HEK293 (cell line): ENCODE measurements at regions not wholly inside any gene's neighbourhood (a gene's known extent, or its start where the extent isn't known, plus 50 kb on each side); places are given as distances from the start of the nearest gene placed in this dataset.

Source experiments
- CTCF ChIA-PET: fragments of 350-600 bp; formaldehyde crosslinking; extraction: SDS; loops from one replicate; lab custom pipeline; 2021; ENCODE audit warnings: antibody characterized with exemption; lab: Yijun Ruan, JAX
- POLR2A ChIA-PET: fragments of 300-600 bp; formaldehyde crosslinking; extraction: SDS; loops from one replicate; lab custom pipeline; 2020; ENCODE audit warnings: antibody characterized with exemption, inconsistent platforms; lab: Yijun Ruan, JAX
- H3K27ac ChIP-seq: fragments of 200-500 bp; sonication (Bioruptor generic); 2 replicates; pipeline ENCODE4 v1.5.1; 2014; ENCODE audit warnings: low read depth, low read length, control low read depth, inconsistent platforms; ENCODE audit errors: extremely low read depth
- H3K36me3 ChIP-seq, 2 experiments: fragments of 200-500 bp in 1 of 2; sonication (Bioruptor generic) in 1 of 2; 1 replicate in 1 of 2; 2 replicates in 1 of 2; pipeline ENCODE4 v1.5.1; 2014 to 2017; ENCODE audit warnings: inconsistent platforms in 2 of 2, low read length in 2 of 2; ENCODE audit not compliant: control insufficient read depth in 2 of 2, insufficient read depth in 1 of 2
- H3K4me1 ChIP-seq: fragments of 200-500 bp; sonication (Bioruptor generic); 2 replicates; pipeline ENCODE4 v1.5.1; 2014; ENCODE audit warnings: mild to moderate bottlenecking, low read length, inconsistent platforms; ENCODE audit not compliant: control insufficient read depth, insufficient read depth
- H3K4me3 ChIP-seq: 2 replicates; pipeline ENCODE4 v1.5.1; 2011; ENCODE audit warnings: low read depth, mild to moderate bottlenecking, control low read depth, low read length, moderate library complexity
- H3K9me3 ChIP-seq: fragments of 200-500 bp; sonication (Bioruptor generic); 2 replicates; pipeline ENCODE4 v1.5.1; 2014; ENCODE audit warnings: low read depth, low read length, inconsistent platforms; ENCODE audit not compliant: control insufficient read depth, insufficient read depth
- BCL11B ChIP-seq: fragments of 450-650 bp; formaldehyde crosslinking; IDR thresholded peaks from 2 replicates; pipeline ENCODE4 v1.5.1; 2016; ENCODE audit warnings: low read depth, missing biosample characterization, missing genetic modification characterization
- CTCF ChIP-seq: fragments of 450-650 bp; formaldehyde crosslinking; IDR thresholded peaks from 2 replicates; pipeline ENCODE4 v1.5.1; 2016; ENCODE audit warnings: missing biosample characterization, missing genetic modification characterization
- ELK4 ChIP-seq: IDR thresholded peaks from 2 replicates; pipeline ENCODE4 v1.6.1; 2011; ENCODE audit warnings: mild to moderate bottlenecking, low read depth, low read length, borderline replicate concordance
- GLI2 ChIP-seq: fragments of 450-650 bp; formaldehyde crosslinking; IDR thresholded peaks from 2 replicates; pipeline ENCODE4; 2017; ENCODE audit warnings: missing biosample characterization, missing genetic modification characterization, low read depth, borderline replicate concordance
- SCRT2 ChIP-seq: fragments of 450-650 bp; formaldehyde crosslinking; IDR thresholded peaks from 2 replicates; pipeline ENCODE4 v1.5.1; 2016; ENCODE audit warnings: missing biosample characterization, missing genetic modification characterization
- YY2 ChIP-seq: fragments of 450-650 bp; formaldehyde crosslinking; IDR thresholded peaks from 2 replicates; pipeline ENCODE4 v1.5.1; 2016; ENCODE audit warnings: missing biosample characterization, missing genetic modification characterization
- ZBTB1 ChIP-seq: fragments of 450-650 bp; formaldehyde crosslinking; IDR thresholded peaks from 2 replicates; pipeline ENCODE4 v1.5.1; 2016; ENCODE audit warnings: missing biosample characterization, missing genetic modification characterization
- ZBTB26 ChIP-seq: fragments of 450-650 bp; formaldehyde crosslinking; optimal IDR thresholded peaks from 2 replicates; pipeline ENCODE3; 2016; ENCODE audit warnings: missing biosample characterization, mild to moderate bottlenecking, missing genetic modification characterization
- ZBTB48 ChIP-seq: fragments of 450-650 bp; formaldehyde crosslinking; IDR thresholded peaks from 2 replicates; pipeline ENCODE4 v1.5.1; 2016; ENCODE audit warnings: missing biosample characterization, missing genetic modification characterization
- ZBTB8A ChIP-seq: fragments of 450-650 bp; formaldehyde crosslinking; IDR thresholded peaks from 2 replicates; pipeline ENCODE4 v1.5.1; 2016; ENCODE audit warnings: missing biosample characterization, missing genetic modification characterization
- ZNF114 ChIP-seq: fragments of 450-650 bp; formaldehyde crosslinking; IDR thresholded peaks from 2 replicates; pipeline ENCODE4 v1.5.0; 2017; ENCODE audit warnings: missing biosample characterization, missing genetic modification characterization
- ZNF133 ChIP-seq: fragments of 450-650 bp; formaldehyde crosslinking; IDR thresholded peaks from 2 replicates; pipeline ENCODE4 v1.5.1; 2016; ENCODE audit warnings: missing biosample characterization, missing genetic modification characterization
- ZNF19 ChIP-seq: fragments of 450-650 bp; formaldehyde crosslinking; IDR thresholded peaks from 2 replicates; pipeline ENCODE4; 2016; ENCODE audit warnings: missing biosample characterization, missing genetic modification characterization, low read depth
- ZNF202 ChIP-seq: fragments of 450-650 bp; formaldehyde crosslinking; IDR thresholded peaks from 2 replicates; pipeline ENCODE4 v1.5.1; 2016; ENCODE audit warnings: missing biosample characterization, missing genetic modification characterization, borderline replicate concordance
- ZNF311 ChIP-seq: fragments of 450-650 bp; formaldehyde crosslinking; IDR thresholded peaks from 2 replicates; pipeline ENCODE4 v1.5.1; 2017; ENCODE audit warnings: missing biosample characterization, missing genetic modification characterization, borderline replicate concordance
- ZNF335 ChIP-seq: fragments of 450-650 bp; formaldehyde crosslinking; conservative IDR thresholded peaks from 2 replicates; pipeline ENCODE4 v1.5.1; 2016; ENCODE audit warnings: missing biosample characterization, missing genetic modification characterization
- ZNF391 ChIP-seq: fragments of 450-650 bp; formaldehyde crosslinking; IDR thresholded peaks from 2 replicates; pipeline ENCODE4 v1.5.1; 2016; ENCODE audit warnings: low read depth, missing biosample characterization, missing genetic modification characterization, borderline replicate concordance
- ZNF394 ChIP-seq: fragments of 450-650 bp; formaldehyde crosslinking; IDR thresholded peaks from 2 replicates; pipeline ENCODE4 v1.5.1; 2016; ENCODE audit warnings: missing biosample characterization, missing genetic modification characterization, mild to moderate bottlenecking, moderate library complexity, borderline replicate concordance
- ZNF398 ChIP-seq: fragments of 450-650 bp; formaldehyde crosslinking; IDR thresholded peaks from 2 replicates; pipeline ENCODE4 v1.5.1; 2017; ENCODE audit warnings: missing biosample characterization, missing genetic modification characterization
- ZNF404 ChIP-seq: fragments of 450-650 bp; formaldehyde crosslinking; IDR thresholded peaks from 2 replicates; pipeline ENCODE4 v1.5.1; 2017; ENCODE audit warnings: missing biosample characterization, missing genetic modification characterization
- ZNF449 ChIP-seq: fragments of 450-650 bp; formaldehyde crosslinking; IDR thresholded peaks from 2 replicates; pipeline ENCODE4 v1.5.1; 2017; ENCODE audit warnings: missing biosample characterization, mild to moderate bottlenecking, missing genetic modification characterization, moderate library complexity
- ZNF501 ChIP-seq: fragments of 450-650 bp; formaldehyde crosslinking; IDR thresholded peaks from 2 replicates; pipeline ENCODE4 v1.5.1; 2016; ENCODE audit warnings: missing biosample characterization, missing genetic modification characterization
- ZNF510 ChIP-seq: fragments of 450-650 bp; formaldehyde crosslinking; IDR thresholded peaks from 2 replicates; pipeline ENCODE4 v1.5.1; 2018; ENCODE audit warnings: mild to moderate bottlenecking, missing genetic modification characterization, missing biosample characterization; ENCODE audit not compliant: insufficient replicate concordance
- ZNF514 ChIP-seq: fragments of 450-650 bp; formaldehyde crosslinking; IDR thresholded peaks from 2 replicates; pipeline ENCODE4 v1.5.1; 2016; ENCODE audit warnings: missing biosample characterization, missing genetic modification characterization
- ZNF555 ChIP-seq: fragments of 450-650 bp; formaldehyde crosslinking; conservative IDR thresholded peaks from 2 replicates; pipeline ENCODE4 v1.5.1; 2017; ENCODE audit warnings: missing biosample characterization, mild to moderate bottlenecking, missing genetic modification characterization, inconsistent platforms
- ZNF596 ChIP-seq: fragments of 450-650 bp; IDR thresholded peaks from 2 replicates; pipeline ENCODE4 v1.5.0; 2018; ENCODE audit warnings: missing biosample characterization, mild to moderate bottlenecking, missing genetic modification characterization, moderate library complexity
- ZNF658 ChIP-seq: fragments of 450-650 bp; formaldehyde crosslinking; IDR thresholded peaks from 2 replicates; pipeline ENCODE4; 2016; ENCODE audit warnings: missing biosample characterization, missing genetic modification characterization
- ZNF677 ChIP-seq: fragments of 450-650 bp; IDR thresholded peaks from 2 replicates; pipeline ENCODE4 v1.5.0; 2018; ENCODE audit warnings: missing biosample characterization, mild to moderate bottlenecking, missing genetic modification characterization, moderate library complexity
- ZNF707 ChIP-seq: fragments of 450-650 bp; formaldehyde crosslinking; IDR thresholded peaks from 2 replicates; pipeline ENCODE4 v1.5.1; 2016; ENCODE audit warnings: missing biosample characterization, missing genetic modification characterization
- ZNF747 ChIP-seq: fragments of 450-650 bp; formaldehyde crosslinking; IDR thresholded peaks from 2 replicates; pipeline ENCODE4 v1.5.1; 2016; ENCODE audit warnings: missing biosample characterization, missing genetic modification characterization
- ZNF768 ChIP-seq: fragments of 450-650 bp; formaldehyde crosslinking; IDR thresholded peaks from 2 replicates; pipeline ENCODE4 v1.5.1; 2018; ENCODE audit warnings: missing biosample characterization, mild to moderate bottlenecking, missing genetic modification characterization

GRCh38 chrX:148371291-148371690 is 129.1 kb upstream of the AFF2 start:
- CTCF ChIA-PET: no interaction called here
- no peaks in the 10 kb centered on the region for H3K36me3 ChIP-seq
- H3K4me3 ChIP-seq: no peak overlapping the region
- H3K27ac ChIP-seq: no peak overlapping the region
- POLR2A ChIA-PET: no interaction called here
- no peaks in the 10 kb centered on the region for H3K4me1 ChIP-seq
- no peak for TF ChIP-seq ZNF658 (tag by site-specific recombination)
- TF ChIP-seq ZNF501: no peak
- TF ChIP-seq ZBTB48 (tag by site-specific recombination): no peak
- TF ChIP-seq ZBTB8A (tag by site-specific recombination): no peak
- TF ChIP-seq ZNF311 (tag by site-specific recombination): no peak
- TF ChIP-seq ELK4: no peak
- TF ChIP-seq GLI2 (tag by site-specific recombination): no peak
- no peak for TF ChIP-seq ZNF404 (tag by site-specific recombination)
- no peak for TF ChIP-seq ZNF391 (tag by site-specific recombination)
- no peak for TF ChIP-seq ZNF19
- no peak for TF ChIP-seq CTCF (tag by site-specific recombination)
- TF ChIP-seq ZNF677 (tag by site-specific recombination): no peak
- TF ChIP-seq ZNF555 (tag by site-specific recombination): no peak
- no peaks in the 10 kb centered on the region for H3K9me3 ChIP-seq

- no peak overlapping the region for H3K27ac ChIP-seq
- CTCF ChIA-PET: interaction anchor here (0.6 kb wide), 1 partner anchor 327 kb away, joined by 3 read pairs; no protein-coding TSS in a partner anchor
- no peak for TF ChIP-seq YY2 (tag by site-specific recombination)
- TF ChIP-seq ZNF394: no peak
- no peak for TF ChIP-seq ZNF133 (tag by site-specific recombination)
- TF ChIP-seq ZNF398 (tag by site-specific recombination): no peak
- no peak for TF ChIP-seq ZNF768 (tag by site-specific recombination)
- no peak for TF ChIP-seq SCRT2
- TF ChIP-seq ZNF510 (tag by site-specific recombination): no peak
- TF ChIP-seq ZNF114: no peak
- no peak for TF ChIP-seq ZNF707
- no peak for TF ChIP-seq ZBTB26 (tag by site-specific recombination)
- no peak for TF ChIP-seq ZNF202 (tag by site-specific recombination)
- no peak for TF ChIP-seq ZNF514 (tag by site-specific recombination)
- TF ChIP-seq BCL11B (tag by site-specific recombination): no peak
- no peak for TF ChIP-seq ZBTB1 (tag by site-specific recombination)
- no peak for TF ChIP-seq ZNF747 (tag by site-specific recombination)
- no peak for TF ChIP-seq ZNF596 (tag by site-specific recombination)
- no peak for TF ChIP-seq ZNF335
- no peak for TF ChIP-seq ZNF449 (tag by site-specific recombination)
- no peaks in the 10 kb centered on the region for H3K9me3 ChIP-seq
- POLR2A ChIA-PET: no interaction called here
- H3K36me3 ChIP-seq: no peaks in the 10 kb centered on the region
- H3K4me1 ChIP-seq: no peaks in the 10 kb centered on the region
- H3K4me3 ChIP-seq: no peak overlapping the region
Observed at GRCh38 chrX:148372925-148373324, 127.5 kb upstream of the AFF2 start.
